ENCODE measurements at regions not wholly inside any gene's neighbourhood (a gene's known extent, or its start where the extent isn't known, plus 50 kb on each side); places are given as distances from the start of the nearest gene placed in this dataset.

GRCh38 chr2:35184471-35184870 lies 1171.1 kb upstream of the CRIM1 start:
- TF ChIP-seq, protein P1, sequence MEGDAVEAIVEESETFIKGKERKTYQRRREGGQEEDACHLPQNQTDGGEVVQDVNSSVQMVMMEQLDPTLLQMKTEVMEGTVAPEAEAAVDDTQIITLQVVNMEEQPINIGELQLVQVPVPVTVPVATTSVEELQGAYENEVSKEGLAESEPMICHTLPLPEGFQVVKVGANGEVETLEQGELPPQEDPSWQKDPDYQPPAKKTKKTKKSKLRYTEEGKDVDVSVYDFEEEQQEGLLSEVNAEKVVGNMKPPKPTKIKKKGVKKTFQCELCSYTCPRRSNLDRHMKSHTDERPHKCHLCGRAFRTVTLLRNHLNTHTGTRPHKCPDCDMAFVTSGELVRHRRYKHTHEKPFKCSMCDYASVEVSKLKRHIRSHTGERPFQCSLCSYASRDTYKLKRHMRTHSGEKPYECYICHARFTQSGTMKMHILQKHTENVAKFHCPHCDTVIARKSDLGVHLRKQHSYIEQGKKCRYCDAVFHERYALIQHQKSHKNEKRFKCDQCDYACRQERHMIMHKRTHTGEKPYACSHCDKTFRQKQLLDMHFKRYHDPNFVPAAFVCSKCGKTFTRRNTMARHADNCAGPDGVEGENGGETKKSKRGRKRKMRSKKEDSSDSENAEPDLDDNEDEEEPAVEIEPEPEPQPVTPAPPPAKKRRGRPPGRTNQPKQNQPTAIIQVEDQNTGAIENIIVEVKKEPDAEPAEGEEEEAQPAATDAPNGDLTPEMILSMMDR (IDR thresholded peaks at IDR 0.05; ENCODE audit: poor library complexity, severe bottlenecking), result no peak
- TF ChIP-seq POLR2AphosphoS5 (IDR thresholded peaks at IDR 0.05), result no peak
- no peak for TF ChIP-seq RAD21 (conservative IDR thresholded peaks at IDR 0.05)
- TF ChIP-seq TAF1 (IDR thresholded peaks at IDR 0.05; ENCODE audit: low read depth), result no peak
- no peak for TF ChIP-seq MXI1 (conservative IDR thresholded peaks at IDR 0.05; ENCODE audit: poor library complexity, severe bottlenecking)
- no peak for TF ChIP-seq EZH2 (IDR thresholded peaks at IDR 0.05; ENCODE audit: borderline replicate concordance, insufficient read depth, low read length, poor library complexity, severe bottlenecking)
- TF ChIP-seq SMC3 (conservative IDR thresholded peaks at IDR 0.05; ENCODE audit: poor library complexity), result no peak
- no peak for TF ChIP-seq REST (IDR thresholded peaks at IDR 0.05; ENCODE audit: borderline replicate concordance)
- TF ChIP-seq EP300 (conservative IDR thresholded peaks at IDR 0.05; ENCODE audit: poor library complexity, severe bottlenecking), result no peak
